Stimulated activated CD4-positive, alpha-beta T cell treated with anti-CD3 and anti-CD28 coated beads, TNF-alpha, amount 100 ng/mL, for 24 hours (primary cell): ENCODE measurements at regions not wholly inside any gene's neighbourhood (a gene's known extent, or its start where the extent isn't known, plus 50 kb on each side); places are given as distances from the start of the nearest gene placed in this dataset.
"Not testable (repeated sequence)": the region's sequence is repeated elsewhere in the genome, so short reads cannot be mapped to it uniquely, and the experiment has no call there.

Source experiments
- DNase-seq, 3 experiments: peaks; one replicate each; pipeline ENCODE4 v3.0.0-alpha.2; 2020; ENCODE audit warnings: low read depth in 3 of 3

DNA sequence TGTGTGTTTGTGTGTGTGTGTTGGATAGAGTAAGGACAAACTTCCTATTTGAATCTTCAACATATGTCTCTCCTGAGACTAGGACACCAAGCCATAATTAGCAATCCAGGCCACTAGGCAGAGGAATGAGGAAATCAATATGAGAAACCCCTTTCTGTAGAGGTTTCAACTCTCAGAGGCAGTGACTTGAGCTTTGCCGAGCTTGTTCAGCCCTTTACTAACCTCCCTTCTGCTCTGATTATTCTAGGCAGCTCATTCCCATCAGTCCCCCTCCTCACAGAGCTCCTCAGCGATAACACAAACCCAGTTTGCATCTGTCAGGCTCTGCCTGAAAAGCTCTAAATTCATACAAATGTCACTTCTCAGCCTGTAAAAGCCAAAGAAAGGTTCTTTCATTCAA is 1030.3 kb downstream of the CDH8 start:
- DNase-seq = no peak

DNA sequence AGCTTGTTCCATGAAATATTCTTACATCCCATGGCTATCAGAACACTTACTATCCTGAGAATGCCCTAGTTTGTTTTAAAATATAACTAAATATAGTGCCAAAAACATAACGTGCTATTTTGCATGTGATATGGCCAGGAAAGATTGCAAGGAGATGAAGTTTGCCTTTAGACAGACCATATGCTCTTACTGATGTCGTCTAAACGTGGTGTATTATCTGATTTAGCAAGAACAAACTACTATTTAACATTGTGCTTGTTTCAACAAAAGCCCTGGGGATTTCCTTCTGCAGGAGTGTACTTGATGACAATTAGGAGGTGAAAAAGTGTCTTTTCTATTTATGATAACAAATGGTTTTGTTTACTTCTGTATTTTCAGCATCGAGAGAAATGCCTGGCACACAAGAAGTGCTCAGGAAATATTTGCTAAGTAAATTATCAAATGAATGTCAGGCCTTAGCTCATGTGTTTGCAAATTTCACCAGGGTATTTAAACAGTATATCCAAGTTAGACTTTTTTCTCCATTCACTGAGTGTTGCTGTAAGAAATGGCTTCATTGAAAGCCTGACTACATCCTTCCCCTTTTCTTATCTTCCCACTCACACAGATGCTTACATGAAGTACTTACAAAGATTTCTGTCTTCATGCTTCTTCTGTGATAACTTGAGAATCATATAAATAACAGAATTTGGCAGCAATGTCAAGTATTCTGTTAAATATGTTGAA is 1033.6 kb downstream of the CDH8 start:
- DNase-seq = no peak

DNA sequence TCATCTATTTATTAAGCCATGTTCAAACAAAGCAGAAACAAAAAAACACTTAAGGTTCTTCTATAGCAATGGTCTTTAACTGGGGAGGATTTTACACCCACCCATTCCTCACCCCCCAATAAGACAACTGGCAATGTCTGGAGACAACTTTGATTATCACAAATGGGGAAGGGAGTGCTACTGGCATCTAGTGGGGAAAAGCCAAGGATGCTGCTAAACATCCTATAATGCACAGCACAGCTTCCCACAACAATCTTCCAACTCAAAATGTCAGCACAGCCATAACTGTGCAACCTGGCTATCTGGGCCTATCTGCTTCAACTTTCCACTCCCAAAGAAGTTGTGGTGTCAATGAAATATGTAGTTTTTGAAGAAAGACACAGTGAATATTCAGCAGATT is 1044.4 kb downstream of the CDH8 start:
- no peak for DNase-seq

DNA sequence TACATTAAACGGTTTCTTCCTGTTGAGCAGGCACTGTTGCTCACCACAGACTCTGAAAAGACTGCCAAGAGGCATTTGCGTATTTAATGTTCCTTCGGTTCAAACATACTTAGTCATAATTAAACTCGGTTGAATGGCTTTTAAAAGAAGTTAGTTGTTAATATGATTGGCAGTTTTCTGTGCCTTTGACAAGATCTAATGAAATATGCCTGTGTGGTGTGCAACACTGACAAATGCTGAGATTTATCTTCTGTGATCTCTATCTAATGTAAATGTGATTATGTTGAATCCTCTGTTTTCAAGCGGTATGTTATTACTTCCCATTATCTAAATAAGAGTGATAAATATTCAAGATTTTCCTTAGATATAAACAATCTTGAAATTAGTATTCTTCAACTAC is 1046.6 kb downstream of the CDH8 start:
- DNase-seq = no peak

DNA sequence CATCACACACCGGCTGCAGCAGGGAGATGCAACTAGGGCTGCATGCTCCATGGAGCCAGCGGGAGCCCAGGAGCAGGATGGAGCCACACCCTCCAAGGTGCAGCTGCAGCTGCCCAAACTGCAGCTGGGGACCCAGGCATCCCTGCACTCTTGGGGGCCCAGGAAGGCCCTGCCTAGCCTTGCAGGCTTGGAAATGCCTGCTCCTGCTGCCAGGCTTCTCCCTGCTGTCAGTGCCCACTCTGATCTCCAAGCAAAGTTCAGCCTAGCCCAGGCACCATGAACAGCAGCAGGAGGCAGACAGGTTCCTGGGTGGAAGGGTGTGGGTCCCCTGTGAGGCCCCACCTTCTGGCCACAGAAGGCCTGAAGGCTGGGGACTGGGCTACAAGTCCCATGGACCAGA is 1057.1 kb downstream of the CDH8 start:
- DNase-seq = no peak

DNA sequence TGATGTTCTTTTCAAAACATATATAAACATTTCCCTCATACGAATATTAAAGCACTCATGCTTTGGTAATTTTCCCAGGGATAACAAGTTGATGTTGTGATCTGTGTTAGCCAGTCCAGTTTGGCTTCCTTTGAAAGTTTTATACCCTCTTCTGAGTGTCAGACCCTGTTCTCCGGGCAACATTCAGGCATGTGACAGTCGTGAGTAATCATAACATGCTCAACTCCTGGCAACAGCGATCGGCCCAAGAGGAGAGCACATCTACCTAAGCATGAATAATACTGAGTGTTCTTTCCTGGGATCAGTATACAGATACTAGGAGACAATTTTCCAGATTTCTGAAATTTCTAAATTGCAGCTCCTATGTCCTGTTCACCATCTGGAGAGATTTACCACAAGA is 1086.4 kb downstream of the CDH8 start:
- DNase-seq = no peak

DNA sequence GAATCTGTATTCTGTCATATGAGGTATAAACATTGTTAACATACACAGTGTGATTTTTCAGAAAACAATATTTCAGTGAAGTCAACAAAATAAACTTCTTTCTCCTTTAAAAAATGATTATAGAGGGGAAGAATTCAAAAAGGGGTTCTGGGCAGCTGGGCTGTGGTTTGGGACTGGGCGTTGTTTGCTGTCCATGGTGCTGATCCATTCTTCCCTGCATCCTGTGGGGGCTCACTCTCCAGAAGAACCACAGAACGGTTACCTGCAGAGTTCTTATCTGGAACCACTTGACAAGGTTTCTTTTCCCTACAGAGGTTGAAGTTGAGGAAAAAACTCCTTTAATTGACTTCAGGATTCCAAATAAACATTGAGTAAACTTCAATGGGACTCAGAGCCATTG is 1091.0 kb downstream of the CDH8 start:
- no peak for DNase-seq

DNA sequence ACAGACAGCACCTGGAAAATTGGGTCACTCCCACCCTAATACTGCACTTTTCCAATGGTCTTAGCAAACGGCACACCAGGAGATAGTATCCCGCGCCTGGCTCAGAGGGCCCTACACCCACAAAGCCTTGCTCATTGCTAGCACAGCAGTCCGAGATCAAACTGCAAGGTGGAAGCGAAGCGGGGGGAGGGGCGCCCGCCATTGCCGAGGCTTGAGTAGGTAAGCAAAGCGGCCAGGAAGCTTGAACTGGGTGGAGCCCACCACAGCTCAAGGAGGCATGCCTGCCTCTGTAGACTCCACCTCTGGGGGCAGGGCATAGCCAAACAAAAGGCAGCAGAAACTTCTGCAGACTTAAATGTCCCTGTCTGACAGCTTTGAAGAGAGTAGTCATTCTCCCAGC is 1100.0 kb downstream of the CDH8 start:
- not testable (repeated sequence) for DNase-seq

DNA sequence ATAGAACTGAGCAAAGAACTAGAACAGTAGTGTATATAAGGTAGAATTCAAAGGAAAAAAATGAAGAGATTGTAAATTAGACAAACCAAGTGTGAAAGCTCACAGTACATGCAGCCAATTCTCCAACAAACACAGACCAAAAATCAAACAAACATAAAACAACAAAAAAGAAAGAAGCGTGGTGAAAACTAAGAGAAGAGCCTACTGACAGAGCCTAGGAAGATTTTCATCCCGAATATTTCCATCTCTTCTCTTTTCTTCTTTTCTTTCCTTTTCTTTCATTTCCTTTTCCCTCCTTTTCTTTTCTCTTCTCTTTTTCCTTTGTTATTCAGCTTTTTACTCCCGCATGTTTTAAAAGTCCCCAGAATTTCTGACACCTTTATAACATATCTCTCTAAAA is 1103.6 kb downstream of the CDH8 start:
- DNase-seq = no peak

DNA sequence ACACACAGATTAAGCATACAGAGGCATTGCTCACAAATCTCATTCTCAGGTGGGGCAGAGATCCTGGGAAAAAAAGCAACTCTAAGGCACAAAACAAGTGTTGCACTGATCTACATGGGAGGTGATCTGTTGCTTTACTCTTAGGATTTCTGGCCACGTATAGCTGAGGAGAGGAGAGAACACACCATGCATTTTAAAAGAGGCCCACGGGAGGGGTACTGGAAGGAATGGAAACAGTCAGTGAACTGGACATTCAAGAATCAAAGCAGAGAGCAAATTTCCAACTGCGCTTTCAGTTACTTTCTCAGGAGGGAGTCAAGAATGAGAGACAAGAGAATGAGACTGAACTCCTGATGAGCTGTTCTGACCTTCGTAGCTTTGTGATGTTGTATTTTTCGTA is 1105.9 kb downstream of the CDH8 start:
- no peak for DNase-seq

DNA sequence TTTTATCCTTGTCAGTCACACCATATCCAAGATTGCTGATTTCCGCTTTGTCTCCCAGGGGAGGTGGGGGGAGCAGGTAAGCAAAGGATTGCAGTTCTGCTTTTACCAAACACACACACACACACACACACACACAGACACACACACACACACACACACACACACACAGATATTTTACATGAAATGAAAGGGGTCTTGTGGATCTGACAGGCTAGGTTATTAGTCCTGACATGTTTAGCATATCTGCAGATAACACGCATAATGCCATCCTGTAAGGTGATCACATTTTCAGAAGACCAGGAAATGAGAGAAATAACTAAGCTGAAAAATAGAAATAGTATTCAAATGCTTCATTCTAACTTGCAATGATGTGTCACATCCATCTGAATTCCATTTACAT is 1113.3 kb downstream of the CDH8 start:
- DNase-seq = no peak

DNA sequence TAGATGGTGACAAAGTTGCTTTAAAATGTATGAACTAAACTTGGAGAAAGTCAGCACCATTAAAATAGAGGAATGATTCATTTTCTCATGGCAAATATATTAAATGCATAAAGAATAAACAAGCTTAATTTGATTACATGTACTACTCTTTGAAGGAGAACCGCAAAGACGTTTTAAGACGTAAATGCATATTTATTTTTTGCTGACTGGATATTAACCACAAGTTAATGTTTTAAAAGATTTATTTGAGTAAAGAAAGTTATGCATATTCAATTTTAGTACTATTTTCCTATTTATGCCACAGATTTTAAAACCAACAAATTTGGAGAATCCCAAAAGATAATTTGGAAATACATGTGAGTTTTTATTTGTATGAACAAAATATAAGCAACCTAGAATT is 1121.9 kb downstream of the CDH8 start:
- no peak for DNase-seq

DNA sequence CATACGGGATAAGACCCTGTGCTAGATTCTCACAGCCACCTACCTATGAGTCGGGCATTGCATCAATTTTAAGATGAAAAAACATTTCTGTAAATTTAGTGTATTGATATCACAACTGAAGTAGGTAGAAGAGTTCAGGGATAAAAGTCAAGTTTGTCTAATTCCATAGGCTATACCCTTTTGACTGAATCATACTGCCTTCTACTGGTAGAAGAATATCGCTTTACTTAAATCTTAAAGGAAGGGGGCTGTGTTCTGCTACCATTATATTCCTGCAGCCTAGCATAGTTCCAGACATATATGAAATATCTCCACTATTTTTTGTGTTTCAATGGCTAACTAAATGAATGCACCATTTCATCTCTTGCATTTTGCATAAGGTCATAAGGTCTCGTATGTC is 1128.6 kb downstream of the CDH8 start:
- no peak for DNase-seq

DNA sequence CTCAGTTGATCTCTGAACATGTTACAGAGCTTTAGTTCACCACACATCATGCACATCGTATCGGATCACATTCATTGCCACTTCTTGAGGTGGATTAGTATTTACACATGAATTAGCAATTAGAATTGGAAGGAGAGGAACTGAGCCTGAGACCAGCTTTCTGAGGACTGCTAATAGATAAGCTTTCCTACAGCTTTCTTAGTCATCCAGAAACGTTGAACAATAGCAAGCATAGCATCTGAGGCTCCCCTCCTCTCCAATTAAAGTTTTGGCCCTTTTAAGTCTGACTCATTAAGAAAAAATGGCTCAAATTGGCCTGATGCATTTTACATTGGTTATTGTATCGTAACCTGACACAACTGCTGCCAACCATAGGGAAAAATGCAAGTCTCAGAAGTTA is 1130.4 kb downstream of the CDH8 start:
- DNase-seq = no peak

DNA sequence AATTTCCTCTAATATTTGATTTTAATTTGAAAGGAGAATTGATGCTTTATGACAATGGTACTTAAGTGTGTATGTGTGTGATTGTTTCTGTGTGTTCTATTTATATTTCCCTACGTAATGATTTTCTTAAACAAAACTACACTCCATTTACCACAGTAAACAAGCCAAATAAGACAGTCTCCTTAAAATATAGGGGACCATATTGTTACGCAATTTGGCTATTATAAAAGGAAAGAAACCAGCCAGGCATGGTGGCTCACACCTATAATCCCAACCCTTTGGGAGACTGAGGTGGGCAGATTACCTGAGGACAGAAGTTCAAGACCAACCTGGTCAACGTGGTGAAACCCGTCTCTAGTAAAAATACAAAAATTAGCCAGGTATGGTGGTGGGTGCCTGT is 1134.1 kb downstream of the CDH8 start:
- DNase-seq = no peak

DNA sequence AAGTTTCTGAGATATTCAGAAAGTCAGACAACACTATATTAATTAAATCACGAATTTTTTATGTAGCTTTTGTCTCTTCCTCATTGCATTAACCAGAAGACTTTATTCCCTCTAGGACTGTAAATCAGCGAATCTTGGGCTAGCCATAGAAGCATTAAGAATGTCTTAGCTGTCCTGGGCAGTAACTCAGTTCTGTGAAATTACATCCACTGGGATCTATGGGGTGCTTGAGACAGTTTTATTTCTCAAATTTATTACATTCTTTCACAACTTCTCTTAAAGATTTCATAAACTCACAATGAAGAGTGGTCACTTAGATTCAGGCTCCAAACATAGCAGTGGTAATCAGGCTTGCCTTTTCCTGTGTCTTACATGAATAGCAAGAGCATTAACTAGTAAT is 1153.4 kb downstream of the CDH8 start:
- no peak for DNase-seq

DNA sequence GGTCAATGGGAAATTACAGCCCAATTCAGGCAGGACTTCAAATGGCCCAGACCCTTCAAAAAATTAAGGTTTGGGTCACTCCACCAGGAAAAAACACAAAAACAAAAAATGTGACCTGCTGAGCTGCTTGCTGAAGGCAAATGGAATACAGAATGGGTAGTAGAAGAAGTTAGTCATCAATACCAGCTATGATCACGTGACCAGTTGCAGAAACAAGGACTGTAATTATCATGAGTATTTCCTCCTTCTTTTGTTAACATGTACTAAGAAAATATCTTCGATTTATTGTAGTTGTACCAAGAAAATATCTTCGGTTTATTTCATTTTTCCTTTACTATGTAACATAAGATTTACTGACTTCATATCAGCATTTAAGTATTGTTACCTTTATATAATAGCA is 1183.6 kb downstream of the CDH8 start:
- no peak for DNase-seq

DNA sequence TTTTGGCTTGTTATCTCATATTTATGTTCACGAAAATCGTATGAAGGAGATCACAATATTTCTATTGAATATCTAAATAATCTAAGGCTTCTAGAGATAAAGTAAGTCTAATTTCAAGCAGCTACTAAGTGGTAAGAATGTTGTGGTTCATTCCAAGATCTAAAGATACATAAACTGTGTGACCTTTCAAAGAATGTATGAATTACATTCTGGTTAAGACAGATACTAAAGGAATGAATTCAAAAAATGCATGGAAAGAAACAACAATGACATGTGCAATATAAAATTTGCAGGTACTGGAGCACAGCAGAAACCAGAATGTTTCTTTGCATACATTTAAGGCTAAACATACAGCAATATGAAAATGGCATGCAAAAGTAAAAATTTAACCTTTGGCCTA is 1214.6 kb downstream of the CDH8 start:
- no peak for DNase-seq

DNA sequence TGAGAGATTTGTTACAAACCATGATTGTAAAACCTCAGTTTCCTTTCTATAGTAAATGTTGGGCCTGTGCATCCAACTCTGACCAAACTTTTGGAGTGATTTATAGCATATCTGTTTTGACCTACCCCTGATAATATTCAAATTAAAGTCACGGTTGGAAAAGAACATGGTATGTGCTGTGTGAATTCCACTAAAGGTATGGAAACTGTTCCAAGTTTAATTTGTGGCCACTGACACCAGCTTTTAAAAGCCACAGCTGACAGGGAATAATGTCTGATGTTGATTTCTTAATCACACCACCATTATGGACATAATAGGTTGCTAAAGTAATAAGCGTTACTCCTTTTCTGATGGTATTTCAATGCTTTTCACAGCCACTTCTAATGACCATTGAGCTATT is 1215.9 kb downstream of the CDH8 start:
- DNase-seq = no peak

DNA sequence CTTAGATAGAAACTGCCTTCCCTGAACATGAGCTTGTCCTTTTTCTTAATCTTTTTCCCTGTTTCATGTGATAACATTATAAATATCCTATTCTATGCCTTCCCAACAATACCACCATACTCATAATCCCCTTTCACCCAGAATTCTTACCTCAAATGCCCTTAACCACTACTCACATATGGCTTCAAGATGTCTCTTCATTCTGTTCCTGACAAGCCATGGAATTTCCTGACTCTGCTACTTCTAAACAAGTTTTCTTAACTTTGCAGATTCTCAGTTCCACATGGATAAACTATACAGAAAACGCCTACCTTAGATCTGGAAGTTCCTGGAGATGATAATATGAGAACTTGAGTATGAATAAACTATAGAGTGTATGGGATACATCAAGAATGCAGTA is 1217.8 kb downstream of the CDH8 start:
- no peak for DNase-seq

DNA sequence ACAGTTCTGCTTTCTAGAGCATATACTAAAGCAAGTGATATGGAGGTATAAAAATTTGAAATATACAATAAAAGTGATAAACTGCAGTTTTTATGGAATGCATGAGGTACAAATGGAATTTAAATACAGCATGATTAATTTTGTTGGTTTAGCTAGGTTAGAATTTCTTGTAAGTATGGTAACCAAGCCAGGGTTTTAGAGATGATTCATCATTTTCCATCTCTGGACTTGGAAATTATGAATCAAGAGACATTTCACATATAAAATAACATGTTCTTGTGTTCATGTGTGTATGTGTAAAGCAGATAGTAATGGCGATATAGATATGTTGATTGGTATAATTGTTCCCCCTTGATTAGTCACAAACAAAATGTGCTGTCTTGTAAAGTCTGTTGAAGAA is 1219.8 kb downstream of the CDH8 start:
- no peak for DNase-seq

DNA sequence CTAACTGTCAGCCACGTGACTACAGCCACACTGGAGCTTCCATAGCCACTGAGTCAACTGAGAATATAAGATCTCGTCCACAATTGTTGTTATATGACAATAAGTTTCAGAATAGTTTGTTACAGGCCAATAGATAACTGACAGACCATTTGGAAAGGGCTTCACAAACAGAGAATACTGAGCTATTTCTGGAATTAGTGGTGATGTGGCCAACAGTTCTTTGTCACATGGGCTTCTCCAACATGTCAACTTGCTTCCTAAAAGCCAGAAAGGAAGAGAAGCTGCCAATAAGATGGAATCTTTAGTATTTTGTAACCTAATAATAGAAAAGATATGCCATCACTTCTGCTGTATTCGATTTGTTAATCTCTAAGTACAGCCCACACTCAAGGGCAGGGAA is 1220.4 kb downstream of the CDH8 start:
- no peak for DNase-seq

DNA sequence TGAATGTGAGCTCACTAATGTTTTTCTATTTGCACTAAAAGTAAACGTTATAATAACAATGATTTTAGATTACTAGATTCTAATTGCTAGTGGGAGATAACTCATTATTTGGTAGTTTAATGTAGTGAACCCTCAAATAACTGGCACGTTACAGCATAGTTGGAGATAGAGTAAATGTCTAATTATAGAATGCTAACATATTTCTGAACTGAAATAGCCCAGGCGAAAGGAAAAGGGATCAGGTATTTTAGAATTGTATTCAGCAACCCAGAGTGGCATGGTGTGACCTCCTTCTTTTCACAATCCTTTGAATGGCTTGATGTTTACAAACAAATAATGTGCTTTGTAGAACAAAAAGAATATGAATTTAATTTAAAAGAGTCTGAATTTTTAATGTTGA is 1221.2 kb downstream of the CDH8 start:
- no peak for DNase-seq

DNA sequence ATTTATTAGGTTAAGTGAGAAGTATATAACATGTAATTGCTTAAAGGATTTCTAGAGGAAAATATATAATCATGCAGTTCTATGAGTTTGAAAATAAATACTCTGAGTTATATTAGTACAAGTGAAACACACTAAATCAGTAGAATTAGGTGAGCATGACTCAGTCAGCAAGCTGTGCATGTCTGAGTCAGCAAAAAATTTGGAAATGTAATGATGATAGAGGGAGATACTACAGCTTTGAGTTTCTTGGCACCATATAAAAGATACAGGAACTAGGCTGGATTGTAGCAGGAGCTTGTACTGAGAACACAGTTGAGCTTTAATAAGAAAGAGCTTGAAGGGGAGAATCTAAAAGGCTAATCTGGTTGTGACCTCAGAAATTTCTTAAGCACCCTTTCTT is 1224.6 kb downstream of the CDH8 start:
- DNase-seq = no peak
